SU-DHL-6 (cell line): ENCODE measurements at regions not wholly inside any gene's neighbourhood (a gene's known extent, or its start where the extent isn't known, plus 50 kb on each side); places are given as distances from the start of the nearest gene placed in this dataset.

Experiments used
- H2AFZ ChIP-seq: fragments of 200-600 bp; sonication (generic); 2 replicates; pipeline ENCODE4 v1.6.1; 2014; ENCODE audit warnings: low read depth, mild to moderate bottlenecking, moderate library complexity, mixed read lengths, antibody characterized with exemption, low read length; ENCODE audit not compliant: severe bottlenecking
- H3F3A ChIP-seq: fragments of 200-600 bp; shearing (Covaris generic); 2 replicates; pipeline ENCODE4 v1.6.0; 2016; ENCODE audit warnings: antibody characterized with exemption, mild to moderate bottlenecking; ENCODE audit not compliant: insufficient read depth
- H3K27ac ChIP-seq: fragments of 200-600 bp; sonication (generic); 2 replicates; pipeline ENCODE4 v1.5.1; 2016; ENCODE audit warnings: low read depth, mild to moderate bottlenecking, low read length, moderate library complexity, mixed read lengths
- H3K27me3 ChIP-seq: fragments of 200-600 bp; sonication (generic), shearing (Covaris generic); 2 replicates; pipeline ENCODE4 v1.6.0; 2014; ENCODE audit warnings: mild to moderate bottlenecking, low read length
- H3K36me3 ChIP-seq: fragments of 200-600 bp; sonication (generic); 2 replicates; pipeline ENCODE4 v1.6.1; 2014; ENCODE audit warnings: mild to moderate bottlenecking, low read length, mixed read lengths
- H3K4me2 ChIP-seq: fragments of 300-600, 200-600 bp; shearing (Covaris generic), sonication (generic); 2 replicates; pipeline ENCODE4 v1.6.0; 2014; ENCODE audit warnings: low read length, low read depth, mild to moderate bottlenecking; ENCODE audit not compliant: poor library complexity, severe bottlenecking
- H3K4me3 ChIP-seq: fragments of 200-600 bp; sonication (generic); 2 replicates; pipeline ENCODE4 v1.5.1; 2014; ENCODE audit warnings: antibody characterized with exemption, low read length, mild to moderate bottlenecking, mixed read lengths; ENCODE audit not compliant: insufficient read depth, poor library complexity, severe bottlenecking
- H3K79me2 ChIP-seq: fragments of 200-600 bp; sonication (generic); 2 replicates; pipeline ENCODE4 v1.6.1; 2014; ENCODE audit warnings: mild to moderate bottlenecking, low read length, moderate library complexity; ENCODE audit not compliant: insufficient read depth
- H3K9ac ChIP-seq: fragments of 200-600 bp; sonication (generic); 2 replicates; pipeline ENCODE4 v1.7.0; 2014; ENCODE audit warnings: mild to moderate bottlenecking, low read length
- H3K9me2 ChIP-seq: fragments of 200-600 bp; sonication (generic); replicated peaks from 2 replicates; pipeline ENCODE4 v1.6.1; 2014; ENCODE audit warnings: low read length; ENCODE audit not compliant: insufficient read depth
- H3K9me3 ChIP-seq: fragments of 200-600 bp; sonication (generic); 2 replicates; pipeline ENCODE4 v1.6.1; 2014; ENCODE audit warnings: low read length, mixed read lengths; ENCODE audit not compliant: insufficient read depth
- H4K20me1 ChIP-seq: fragments of 200-600 bp; sonication (generic); 2 replicates; pipeline ENCODE4 v1.6.1; 2014; ENCODE audit warnings: low read depth, mild to moderate bottlenecking, antibody characterized with exemption, low read length, moderate library complexity, mixed read lengths
- EZH2phosphoT487 ChIP-seq: fragments of 200-600 bp; sonication (generic), shearing (Covaris generic); conservative IDR thresholded peaks from 2 replicates; pipeline ENCODE4 v1.6.1; 2018; ENCODE audit warnings: mild to moderate bottlenecking, antibody characterized with exemption, low read length, moderate library complexity, mixed read lengths
- TF ChIP-seq, protein P1 (sequence below): fragments of 200-600 bp; sonication (generic); IDR thresholded peaks from one replicate; pipeline ENCODE4 v1.5.1; 2017; ENCODE audit warnings: antibody characterized with exemption, mild to moderate bottlenecking, low read length, moderate library complexity; ENCODE audit not compliant: insufficient read depth, poor library complexity, severe bottlenecking

DNA sequence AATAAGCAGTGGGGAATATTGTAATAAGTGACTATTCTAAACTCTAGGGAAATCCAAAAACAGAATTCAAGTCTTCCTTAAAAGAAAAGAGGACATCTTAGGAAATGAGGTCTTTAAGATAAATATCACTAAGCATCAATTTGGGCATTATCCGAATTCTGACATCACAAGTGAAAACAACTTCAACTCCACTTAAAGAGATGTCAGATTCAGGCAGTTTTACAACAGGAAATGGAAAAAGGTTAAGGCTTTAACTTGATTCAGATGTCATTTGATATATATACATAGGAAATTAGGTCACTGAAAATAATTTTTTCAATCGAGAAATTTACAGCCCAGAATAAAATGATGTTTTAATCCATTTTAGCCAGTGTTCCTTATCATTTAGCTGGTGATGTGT, 435.4 kb downstream of the SETD4 start:
- no peak overlapping the region for H3K9ac ChIP-seq
- H3K36me3 ChIP-seq, result no peaks in the 10 kb centered on the region
- no peak overlapping the region for H2AFZ ChIP-seq
- H3K9me3 ChIP-seq, result no peaks in the 10 kb centered on the region
- H3K4me3 ChIP-seq, result no peak overlapping the region
- H3K79me2 ChIP-seq, result no peaks in the 10 kb centered on the region
- H3K27me3 ChIP-seq, result no peaks in the 10 kb centered on the region; the same call in 1 of the 2 replicates
- TF ChIP-seq, protein P1, sequence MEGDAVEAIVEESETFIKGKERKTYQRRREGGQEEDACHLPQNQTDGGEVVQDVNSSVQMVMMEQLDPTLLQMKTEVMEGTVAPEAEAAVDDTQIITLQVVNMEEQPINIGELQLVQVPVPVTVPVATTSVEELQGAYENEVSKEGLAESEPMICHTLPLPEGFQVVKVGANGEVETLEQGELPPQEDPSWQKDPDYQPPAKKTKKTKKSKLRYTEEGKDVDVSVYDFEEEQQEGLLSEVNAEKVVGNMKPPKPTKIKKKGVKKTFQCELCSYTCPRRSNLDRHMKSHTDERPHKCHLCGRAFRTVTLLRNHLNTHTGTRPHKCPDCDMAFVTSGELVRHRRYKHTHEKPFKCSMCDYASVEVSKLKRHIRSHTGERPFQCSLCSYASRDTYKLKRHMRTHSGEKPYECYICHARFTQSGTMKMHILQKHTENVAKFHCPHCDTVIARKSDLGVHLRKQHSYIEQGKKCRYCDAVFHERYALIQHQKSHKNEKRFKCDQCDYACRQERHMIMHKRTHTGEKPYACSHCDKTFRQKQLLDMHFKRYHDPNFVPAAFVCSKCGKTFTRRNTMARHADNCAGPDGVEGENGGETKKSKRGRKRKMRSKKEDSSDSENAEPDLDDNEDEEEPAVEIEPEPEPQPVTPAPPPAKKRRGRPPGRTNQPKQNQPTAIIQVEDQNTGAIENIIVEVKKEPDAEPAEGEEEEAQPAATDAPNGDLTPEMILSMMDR, result no peak
- TF ChIP-seq EZH2phosphoT487, result no peak
- no peak overlapping the region for H3K4me2 ChIP-seq
- no peaks in the 10 kb centered on the region for H3F3A ChIP-seq
- no peak overlapping the region for H3K27ac ChIP-seq
- no peaks in the 10 kb centered on the region for H3K9me2 ChIP-seq
- H4K20me1 ChIP-seq, result no peaks in the 10 kb centered on the region

DNA sequence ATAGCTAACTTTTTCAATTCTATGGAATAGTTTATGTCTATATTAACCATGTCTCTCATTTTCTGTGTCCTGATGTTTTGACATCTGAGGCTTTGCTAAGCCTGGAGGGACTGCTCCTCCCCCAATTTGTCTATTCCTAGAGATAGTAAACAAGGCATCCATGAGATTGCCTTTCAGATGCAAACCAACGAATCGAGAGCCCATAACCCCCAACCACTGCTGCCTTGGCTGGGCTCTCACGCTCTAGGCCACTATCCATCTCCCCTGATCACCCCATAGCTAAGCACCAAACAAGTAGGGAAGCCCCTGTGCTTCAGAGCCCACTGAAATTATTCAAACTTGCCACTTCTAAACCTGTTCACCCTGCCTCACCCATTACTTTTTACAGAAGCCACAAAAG, 437.7 kb downstream of the SETD4 start:
- Histone ChIP-seq H3K4me3 (no peak overlapping the region), H3K9me2 (no peaks in the 10 kb centered on the region), H3K36me3 (no peaks in the 10 kb centered on the region), H3K27ac (no peak overlapping the region), H3K9ac (no peak overlapping the region), H3K9me3 (no peaks in the 10 kb centered on the region), H4K20me1 (no peaks in the 10 kb centered on the region), H3K27me3 (no peaks in the 10 kb centered on the region), H2AFZ (no peak overlapping the region), H3F3A (no peaks in the 10 kb centered on the region), H3K79me2 (no peaks in the 10 kb centered on the region), H3K4me2 (no peak overlapping the region)
- TF ChIP-seq EZH2phosphoT487, result no peak
- TF ChIP-seq, protein P1, result no peak

DNA sequence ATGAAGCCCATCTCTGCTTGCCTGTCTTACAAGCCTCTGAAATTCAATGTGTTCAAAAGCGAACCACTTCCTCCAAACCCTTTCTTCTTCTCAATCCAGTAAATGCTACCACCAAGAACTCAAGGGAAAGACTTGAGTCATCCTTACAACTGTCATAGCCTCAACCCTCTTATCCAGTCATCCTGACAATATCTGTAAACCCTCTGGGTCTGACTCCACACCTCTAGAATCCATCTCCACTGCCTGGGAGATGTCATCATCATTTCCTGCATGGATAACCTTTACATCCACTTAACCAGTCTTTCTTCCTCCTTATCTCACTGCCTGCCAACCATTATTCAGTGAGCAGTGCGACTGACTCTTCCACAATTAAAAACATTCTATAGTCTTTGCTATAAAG, 441.1 kb downstream of the SETD4 start:
- Histone ChIP-seq H3K27me3 (no peaks in the 10 kb centered on the region), H3K27ac (no peak overlapping the region), H2AFZ (no peak overlapping the region)

More for the DNA sequence above, 441.1 kb downstream of the SETD4 start:
- Histone ChIP-seq H3F3A (no peaks in the 10 kb centered on the region), H4K20me1 (no peaks in the 10 kb centered on the region), H3K9me3 (no peaks in the 10 kb centered on the region), H3K4me3 (no peak overlapping the region), H3K36me3 (no peaks in the 10 kb centered on the region), H3K4me2 (no peak overlapping the region), H3K79me2 (no peaks in the 10 kb centered on the region), H3K9me2 (no peaks in the 10 kb centered on the region), H3K9ac (no peak overlapping the region)
- TF ChIP-seq, protein P1, result no peak
- TF ChIP-seq EZH2phosphoT487, result no peak
